ENCODE measurements at regions not wholly inside any gene's neighbourhood (a gene's known extent, or its start where the extent isn't known, plus 50 kb on each side); places are given as distances from the start of the nearest gene placed in this dataset.

GRCh38 chr20:21956591-21956990 is 251.1 kb downstream of the PAX1 start:
- DNase-seq: no peak

GRCh38 chr20:21947406-21947805 is 241.9 kb downstream of the PAX1 start:
- DNase-seq: no peak

- DNase-seq: no peak
These were observed 238.8 kb downstream of the PAX1 start for GRCh38 chr20:21944227-21944626.

- no peak for DNase-seq
These were observed 236.7 kb downstream of the PAX1 start for GRCh38 chr20:21941941-21942805.

- DNase-seq: no peak
These were observed 231.4 kb downstream of the PAX1 start for GRCh38 chr20:21936720-21937380.

- DNase-seq: no peak
These were observed 230.8 kb downstream of the PAX1 start for GRCh38 chr20:21936261-21936660.

- no peak for DNase-seq
These were observed 228.1 kb downstream of the PAX1 start for GRCh38 chr20:21933526-21933925.

GRCh38 chr20:21921251-21921650 is 215.8 kb downstream of the PAX1 start:
- no peak for DNase-seq

- no peak for DNase-seq
These were observed 214.7 kb downstream of the PAX1 start for GRCh38 chr20:21920211-21920610.

GRCh38 chr20:21918398-21918797 is 212.9 kb downstream of the PAX1 start:
- DNase-seq: no peak

- DNase-seq: no peak
These were observed 196.9 kb downstream of the PAX1 start for GRCh38 chr20:21902391-21902790.

- no peak for DNase-seq
These were observed 196.2 kb downstream of the PAX1 start for GRCh38 chr20:21901470-21902275.

- DNase-seq: no peak
These were observed 195.0 kb downstream of the PAX1 start for GRCh38 chr20:21900431-21900830.

- no peak for DNase-seq
These were observed 169.5 kb downstream of the PAX1 start for GRCh38 chr20:21874921-21875320.

- no peak for DNase-seq
These were observed 168.7 kb downstream of the PAX1 start for GRCh38 chr20:21874127-21874526.

GRCh38 chr20:21873291-21873690 is 167.8 kb downstream of the PAX1 start:
- DNase-seq: no peak

- no peak for DNase-seq
These were observed 162.3 kb downstream of the PAX1 start for GRCh38 chr20:21867811-21868210.

GRCh38 chr20:21867353-21867752 is 161.9 kb downstream of the PAX1 start:
- no peak for DNase-seq

- DNase-seq: no peak
These were observed 157.5 kb downstream of the PAX1 start for GRCh38 chr20:21862956-21863355.

- DNase-seq: no peak
These were observed 156.9 kb downstream of the PAX1 start for GRCh38 chr20:21862259-21862946.

- DNase-seq: no peak
These were observed 135.5 kb downstream of the PAX1 start for GRCh38 chr20:21840991-21841390.

GRCh38 chr20:21839982-21840381 is 134.5 kb downstream of the PAX1 start:
- DNase-seq: no peak
